Fibroblast of lung (primary cell): ENCODE measurements at regions not wholly inside any gene's neighbourhood (a gene's known extent, or its start where the extent isn't known, plus 50 kb on each side); places are given as distances from the start of the nearest gene placed in this dataset.

Experiments
- DNase-seq, 2 donors: peaks; one replicate each; pipeline versions ENCODE4 v3.0.0 to v3.0.0-alpha.2; 2010; ENCODE audit warnings: low read depth in 2 of 2
- H2AFZ ChIP-seq: 2 replicates; pipeline ENCODE4 v1.5.1; 2012; ENCODE audit warnings: low read length, control low read depth, inconsistent platforms
- H3K27ac ChIP-seq: 2 replicates; pipeline ENCODE4 v1.5.1; 2011; ENCODE audit warnings: low read length, control low read depth; ENCODE audit not compliant: insufficient read depth
- H3K27me3 ChIP-seq: 2 replicates; pipeline ENCODE4 v1.5.1; 2011; ENCODE audit warnings: mild to moderate bottlenecking, low read length; ENCODE audit not compliant: control insufficient read depth, insufficient read depth
- H3K36me3 ChIP-seq: 2 replicates; pipeline ENCODE4 v1.5.1; 2011; ENCODE audit warnings: low read length; ENCODE audit not compliant: control insufficient read depth, insufficient read depth
- H3K4me1 ChIP-seq: 2 replicates; pipeline ENCODE4 v1.5.1; 2011; ENCODE audit warnings: low read length; ENCODE audit not compliant: control insufficient read depth, insufficient read depth; ENCODE audit errors: extremely low read depth
- H3K4me2 ChIP-seq: 2 replicates; pipeline ENCODE4 v1.5.1; 2011; ENCODE audit warnings: low read length, control low read depth; ENCODE audit not compliant: insufficient read depth; ENCODE audit errors: extremely low read depth
- H3K4me3 ChIP-seq, 4 experiments: fragments of 200-600 bp in 1 of 4; sonication (generic) in 1 of 4; replicated peaks in 1 of 4; 2 replicates each; pipeline ENCODE4 v1.5.1; 2011 to 2016; ENCODE audit warnings: low read length in 4 of 4, low read depth in 3 of 4, mild to moderate bottlenecking in 3 of 4, control low read depth in 2 of 4, inconsistent platforms in 1 of 4, mixed read lengths in 1 of 4; ENCODE audit not compliant: insufficient read depth in 1 of 4; ENCODE audit errors: control extremely low read depth in 1 of 4
- H3K79me2 ChIP-seq: 2 replicates; pipeline ENCODE4 v1.5.1; 2012; ENCODE audit warnings: mild to moderate bottlenecking, low read length, inconsistent platforms; ENCODE audit not compliant: control insufficient read depth, insufficient read depth
- H3K9ac ChIP-seq: 2 replicates; pipeline ENCODE4 v1.5.1; 2011; ENCODE audit warnings: mild to moderate bottlenecking, low read length, control low read depth; ENCODE audit not compliant: insufficient read depth
- H3K9me3 ChIP-seq: 2 replicates; pipeline ENCODE4 v1.5.1; 2012; ENCODE audit warnings: low read depth, low read length; ENCODE audit not compliant: control insufficient read depth, insufficient read depth
- H4K20me1 ChIP-seq: 2 replicates; pipeline ENCODE4 v1.5.1; 2011; ENCODE audit warnings: low read length; ENCODE audit not compliant: control insufficient read depth, insufficient read depth; ENCODE audit errors: extremely low read depth
- EZH2 ChIP-seq: IDR thresholded peaks from 2 replicates; pipeline ENCODE4 v1.5.1; 2012; ENCODE audit warnings: low read length, control low read depth, mild to moderate bottlenecking; ENCODE audit errors: missing control alignments
- TF ChIP-seq, protein P1 (sequence below), 2 donors: IDR thresholded peaks in 1 of 2; conservative IDR thresholded peaks in 1 of 2; 1 replicate in 1 of 2; 2 replicates in 1 of 2; pipeline ENCODE4 v1.5.1; 2011 to 2012; ENCODE audit warnings: low read length in 2 of 2, control low read depth in 1 of 2, inconsistent platforms in 1 of 2, low read depth in 1 of 2, mild to moderate bottlenecking in 1 of 2

DNA sequence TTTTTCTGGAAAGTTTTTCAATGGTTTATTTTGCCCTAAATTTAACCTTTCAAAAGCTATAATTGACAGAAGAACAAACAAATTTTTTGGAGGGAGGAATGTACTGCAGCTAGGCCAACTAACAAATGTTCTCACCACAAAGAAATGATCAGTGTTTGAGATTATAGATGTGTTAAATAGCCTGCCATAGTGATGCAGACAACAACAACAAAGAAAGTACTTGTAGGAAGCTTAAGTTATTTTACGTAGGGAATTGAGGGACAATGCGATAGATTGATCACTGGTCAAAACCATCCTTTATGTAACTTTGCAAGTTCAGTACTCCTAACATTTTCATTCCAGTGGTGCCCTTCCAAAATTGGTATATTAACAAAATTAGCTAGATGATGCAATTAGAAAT is 340.4 kb downstream of the SH3BGRL start:
- no peaks in the 10 kb centered on the region for H3K79me2 ChIP-seq
- no peaks in the 10 kb centered on the region for H4K20me1 ChIP-seq
- H3K36me3 ChIP-seq = no peaks in the 10 kb centered on the region
- H3K27ac ChIP-seq = no peak overlapping the region
- no peaks in the 10 kb centered on the region for H3K9me3 ChIP-seq
- no peak overlapping the region for H3K4me2 ChIP-seq
- H3K4me3 ChIP-seq = no peak overlapping the region
- no peak for DNase-seq
- no peak overlapping the region for H3K9ac ChIP-seq
- no peaks in the 10 kb centered on the region for H3K4me1 ChIP-seq
- TF ChIP-seq EZH2 = no peak
- TF ChIP-seq, protein P1, sequence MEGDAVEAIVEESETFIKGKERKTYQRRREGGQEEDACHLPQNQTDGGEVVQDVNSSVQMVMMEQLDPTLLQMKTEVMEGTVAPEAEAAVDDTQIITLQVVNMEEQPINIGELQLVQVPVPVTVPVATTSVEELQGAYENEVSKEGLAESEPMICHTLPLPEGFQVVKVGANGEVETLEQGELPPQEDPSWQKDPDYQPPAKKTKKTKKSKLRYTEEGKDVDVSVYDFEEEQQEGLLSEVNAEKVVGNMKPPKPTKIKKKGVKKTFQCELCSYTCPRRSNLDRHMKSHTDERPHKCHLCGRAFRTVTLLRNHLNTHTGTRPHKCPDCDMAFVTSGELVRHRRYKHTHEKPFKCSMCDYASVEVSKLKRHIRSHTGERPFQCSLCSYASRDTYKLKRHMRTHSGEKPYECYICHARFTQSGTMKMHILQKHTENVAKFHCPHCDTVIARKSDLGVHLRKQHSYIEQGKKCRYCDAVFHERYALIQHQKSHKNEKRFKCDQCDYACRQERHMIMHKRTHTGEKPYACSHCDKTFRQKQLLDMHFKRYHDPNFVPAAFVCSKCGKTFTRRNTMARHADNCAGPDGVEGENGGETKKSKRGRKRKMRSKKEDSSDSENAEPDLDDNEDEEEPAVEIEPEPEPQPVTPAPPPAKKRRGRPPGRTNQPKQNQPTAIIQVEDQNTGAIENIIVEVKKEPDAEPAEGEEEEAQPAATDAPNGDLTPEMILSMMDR (conservative IDR thresholded peaks at IDR 0.05 in 1 of 2, IDR thresholded peaks at IDR 0.05 in 1 of 2; ENCODE audit: low read depth in 1 of 2, low read length in 2 of 2) = no peak
- no peak overlapping the region for H2AFZ ChIP-seq
- H3K27me3 ChIP-seq = no peaks in the 10 kb centered on the region

GRCh38 chrX:81556880-81557279 is 355.0 kb downstream of the SH3BGRL start:
- Histone ChIP-seq H3K9ac (no peak overlapping the region), H3K27ac (no peak overlapping the region)

DNA sequence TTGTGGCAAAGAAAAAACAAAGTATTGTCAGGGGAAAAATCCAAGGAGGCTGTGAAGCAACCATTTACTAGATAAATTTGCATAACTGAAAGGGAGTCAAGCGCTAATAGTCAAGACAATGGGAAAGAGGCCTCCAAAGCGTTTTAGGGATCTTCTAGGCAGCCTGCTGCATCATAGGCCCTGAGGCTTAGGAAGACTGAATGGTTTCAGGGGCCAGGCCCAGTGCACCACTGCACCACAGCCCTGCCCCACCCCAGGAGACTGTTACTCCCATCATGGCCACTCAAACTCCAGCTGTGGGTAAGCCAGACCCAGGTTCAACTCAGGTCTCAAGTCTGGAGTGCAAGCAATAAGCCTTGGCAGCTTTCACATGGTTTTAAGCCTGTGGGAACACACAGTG is 362.9 kb downstream of the SH3BGRL start:
- H3K4me1 ChIP-seq = no peaks in the 10 kb centered on the region

More at GRCh38 chrX:81556880-81557279, 355.0 kb downstream of the SH3BGRL start:
- Histone ChIP-seq H3K9me3 (no peaks in the 10 kb centered on the region), H3K27me3 (no peaks in the 10 kb centered on the region), H3K79me2 (no peaks in the 10 kb centered on the region), H2AFZ (no peak overlapping the region), H3K4me3 (no peak overlapping the region), H4K20me1 (no peaks in the 10 kb centered on the region), H3K4me1 (no peaks in the 10 kb centered on the region), H3K4me2 (no peak overlapping the region), H3K36me3 (no peaks in the 10 kb centered on the region)
- no peak for DNase-seq
- no peak for TF ChIP-seq EZH2
- TF ChIP-seq, protein P1 (conservative IDR thresholded peaks at IDR 0.05 in 1 of 2, IDR thresholded peaks at IDR 0.05 in 1 of 2; ENCODE audit: low read depth in 1 of 2, low read length in 2 of 2) = no peak

More for the DNA sequence above, 362.9 kb downstream of the SH3BGRL start:
- Histone ChIP-seq H3K36me3 (no peaks in the 10 kb centered on the region), H3K27ac (no peak overlapping the region), H3K9ac (no peak overlapping the region), H3K79me2 (no peaks in the 10 kb centered on the region), H3K4me3 (no peak overlapping the region), H3K9me3 (no peaks in the 10 kb centered on the region), H4K20me1 (no peaks in the 10 kb centered on the region), H3K4me2 (no peak overlapping the region), H3K27me3 (no peaks in the 10 kb centered on the region), H2AFZ (no peak overlapping the region)
- no peak for DNase-seq
- TF ChIP-seq, protein P1 (conservative IDR thresholded peaks at IDR 0.05 in 1 of 2, IDR thresholded peaks at IDR 0.05 in 1 of 2; ENCODE audit: low read depth in 1 of 2, low read length in 2 of 2) = no peak
- no peak for TF ChIP-seq EZH2
